PC-3 (cell line): ENCODE measurements at regions not wholly inside any gene's neighbourhood (a gene's known extent, or its start where the extent isn't known, plus 50 kb on each side); places are given as distances from the start of the nearest gene placed in this dataset.

ENCODE experiments used
- ATAC-seq: fragments of 200-7000 bp; cut with Tn5 transposase; 2 replicates; pipeline ENCODE4 v1.9.1; 2020; ENCODE audit warnings: mild to moderate bottlenecking, moderate library complexity
- BruUV-seq: library from RNA; stranded (reverse); fragments of 400-500 nt; replicated peaks from 2 replicates; lab custom pipeline; 2021; lab: Mats Ljungman, UMichigan
- CTCF ChIA-PET: fragments of 300-600 bp; sonication (Branson Sonifier 250); formaldehyde crosslinking; loops from one replicate; lab custom pipeline; 2022; ENCODE audit warnings: antibody characterized with exemption; lab: Charles Lee
- POLR2A ChIA-PET: fragments of 300-600 bp; sonication (Branson Sonifier 250); formaldehyde crosslinking; loops from one replicate; lab custom pipeline; 2022; ENCODE audit warnings: antibody characterized with exemption; ENCODE audit not compliant: unreplicated experiment; lab: Charles Lee
- DNase-seq: peaks from one replicate; pipeline ENCODE4 v3.0.0-alpha.2; 2015
- H2AFZ ChIP-seq: fragments of 300-600 bp; sonication (generic); 2 replicates; pipeline ENCODE4 v1.6.0; 2016; ENCODE audit warnings: antibody characterized with exemption, low read length
- H3F3A ChIP-seq: fragments of 300-600 bp; sonication (generic); one replicate; pipeline ENCODE4 v1.6.0; 2017; ENCODE audit warnings: antibody characterized with exemption, low read length, control low read depth, mild to moderate bottlenecking; ENCODE audit not compliant: unreplicated experiment
- H3K27ac ChIP-seq: fragments of 300-600 bp; sonication (generic); 2 replicates; pipeline ENCODE4 v1.5.1; 2016; ENCODE audit warnings: mild to moderate bottlenecking, low read length
- H3K27me3 ChIP-seq: fragments of 300-600 bp; sonication (generic); 2 replicates; pipeline ENCODE4 v1.6.1; 2016; ENCODE audit warnings: low read length, mixed read lengths
- H3K36me3 ChIP-seq: fragments of 300-600 bp; sonication (generic); 2 replicates; pipeline ENCODE4 v1.6.1; 2016; ENCODE audit warnings: low read depth, mixed run types, low read length, mixed read lengths
- H3K4me1 ChIP-seq: fragments of 300-600 bp; sonication (generic); 2 replicates; pipeline ENCODE4 v1.5.1; 2016; ENCODE audit warnings: low read length; ENCODE audit not compliant: insufficient read depth
- H3K4me2 ChIP-seq: fragments of 300-600 bp; sonication (generic); 2 replicates; pipeline ENCODE4 v1.6.0; 2016; ENCODE audit warnings: low read length
- H3K4me3 ChIP-seq: fragments of 300-600 bp; sonication (generic); 2 replicates; pipeline ENCODE4 v1.5.1; 2016; ENCODE audit warnings: mild to moderate bottlenecking, low read length, mixed read lengths
- H3K79me2 ChIP-seq: fragments of 300-600 bp; sonication (generic); 2 replicates; pipeline ENCODE4 v1.6.1; 2017; ENCODE audit warnings: low read length, mixed read lengths
- H3K9ac ChIP-seq: fragments of 300-600 bp; sonication (generic); 2 replicates; pipeline ENCODE4 v1.6.0; 2016; ENCODE audit warnings: mild to moderate bottlenecking, low read length
- H3K9me2 ChIP-seq: fragments of 300-600 bp; sonication (generic); replicated peaks from 2 replicates; pipeline ENCODE4 v1.6.1; 2016; ENCODE audit warnings: mixed run types, low read length, mixed read lengths
- H3K9me3 ChIP-seq: fragments of 300-600 bp; sonication (generic); 2 replicates; pipeline ENCODE4 v1.6.1; 2016; ENCODE audit warnings: low read length, mixed read lengths
- H4K20me1 ChIP-seq: fragments of 300-600 bp; sonication (generic); 2 replicates; pipeline ENCODE4 v1.6.1; 2016; ENCODE audit warnings: low read length, mixed read lengths
- EZH2 ChIP-seq: fragments of 300-600 bp; sonication (generic); IDR thresholded peaks from one replicate; pipeline ENCODE4 v1.6.1; 2017; ENCODE audit warnings: antibody characterized with exemption, mild to moderate bottlenecking, low read length; ENCODE audit not compliant: unreplicated experiment
- EZH2phosphoT487 ChIP-seq: fragments of 300-600 bp; sonication (generic); IDR thresholded peaks from 2 replicates; pipeline ENCODE4 v1.6.1; 2018; ENCODE audit warnings: mild to moderate bottlenecking, antibody characterized with exemption, low read length, borderline replicate concordance
- intact Hi-C: fragments of 100-400 bp; cut with micrococcal nuclease; formaldehyde crosslinking; loops from 2 replicates; pipeline ENCODE4 v1.9.0; 2023
- TF ChIP-seq, protein P1 (sequence below): fragments of 300-600 bp; sonication (generic); conservative IDR thresholded peaks from 2 replicates; pipeline ENCODE4 v1.5.1; 2017; ENCODE audit warnings: antibody characterized with exemption, low read depth, mild to moderate bottlenecking, low read length

DNA sequence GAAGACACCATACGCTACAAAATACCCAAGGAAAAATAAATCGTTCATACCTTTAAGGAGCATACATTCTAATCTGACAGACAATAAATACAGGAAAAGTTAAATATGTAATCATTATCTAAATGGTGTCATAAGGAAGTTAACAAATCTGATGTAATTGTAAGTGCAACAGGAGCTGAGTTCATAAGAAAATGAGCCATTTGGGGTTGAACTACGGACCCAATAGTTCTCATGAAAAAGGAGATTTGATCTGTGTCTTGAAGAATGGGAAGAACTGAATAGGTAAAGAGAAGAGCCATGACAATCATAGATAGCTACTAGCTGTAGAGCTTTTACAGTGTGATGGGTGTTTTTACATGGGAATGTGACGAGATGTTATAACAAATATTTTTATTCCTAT, 175.6 kb downstream of the ANKRD50 start:
- CTCF ChIA-PET, result no interaction called here
- no peak for DNase-seq

DNA sequence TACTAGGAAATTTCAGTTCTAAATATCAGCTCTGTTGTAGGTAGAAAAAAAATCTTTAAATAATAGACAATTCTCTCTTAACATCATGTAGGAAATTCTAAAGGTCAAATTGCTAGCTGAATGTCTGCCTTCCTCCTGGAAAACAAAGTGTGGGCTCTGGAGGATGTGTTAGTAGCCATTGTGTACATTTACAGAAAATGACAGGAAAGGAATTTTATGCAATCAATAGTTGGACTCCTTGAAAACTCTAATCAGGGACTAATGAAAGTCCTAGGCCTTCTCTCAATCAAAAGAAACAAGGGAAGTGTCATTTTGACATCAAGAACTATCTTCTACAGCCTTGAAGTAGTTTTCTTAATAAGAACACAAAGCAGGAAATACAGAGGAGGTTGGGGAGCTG, 174.6 kb downstream of the ANKRD50 start:
- Histone ChIP-seq H3K27ac (no peak overlapping the region), H3K9me2 (no peaks in the 10 kb centered on the region), H3K4me1 (no peaks in the 10 kb centered on the region), H3K4me2 (no peak overlapping the region), H2AFZ (no peak overlapping the region), H3K79me2 (no peaks in the 10 kb centered on the region), H3K36me3 (no peaks in the 10 kb centered on the region), H3F3A (no peaks in the 10 kb centered on the region), H3K9ac (no peak overlapping the region), H3K9me3 (no peaks in the 10 kb centered on the region), H4K20me1 (no peaks in the 10 kb centered on the region), H3K4me3 (no peak overlapping the region), H3K27me3 (no peaks in the 10 kb centered on the region)
- no TSS peak for BruUV-seq
- CTCF ChIA-PET, result no interaction called here
- POLR2A ChIA-PET, result no interaction called here
- intact Hi-C loops, result no loop called here
- DNase-seq (no peak), ATAC-seq (no peak)
- TF ChIP-seq EZH2, result no peak
- TF ChIP-seq, protein P1, sequence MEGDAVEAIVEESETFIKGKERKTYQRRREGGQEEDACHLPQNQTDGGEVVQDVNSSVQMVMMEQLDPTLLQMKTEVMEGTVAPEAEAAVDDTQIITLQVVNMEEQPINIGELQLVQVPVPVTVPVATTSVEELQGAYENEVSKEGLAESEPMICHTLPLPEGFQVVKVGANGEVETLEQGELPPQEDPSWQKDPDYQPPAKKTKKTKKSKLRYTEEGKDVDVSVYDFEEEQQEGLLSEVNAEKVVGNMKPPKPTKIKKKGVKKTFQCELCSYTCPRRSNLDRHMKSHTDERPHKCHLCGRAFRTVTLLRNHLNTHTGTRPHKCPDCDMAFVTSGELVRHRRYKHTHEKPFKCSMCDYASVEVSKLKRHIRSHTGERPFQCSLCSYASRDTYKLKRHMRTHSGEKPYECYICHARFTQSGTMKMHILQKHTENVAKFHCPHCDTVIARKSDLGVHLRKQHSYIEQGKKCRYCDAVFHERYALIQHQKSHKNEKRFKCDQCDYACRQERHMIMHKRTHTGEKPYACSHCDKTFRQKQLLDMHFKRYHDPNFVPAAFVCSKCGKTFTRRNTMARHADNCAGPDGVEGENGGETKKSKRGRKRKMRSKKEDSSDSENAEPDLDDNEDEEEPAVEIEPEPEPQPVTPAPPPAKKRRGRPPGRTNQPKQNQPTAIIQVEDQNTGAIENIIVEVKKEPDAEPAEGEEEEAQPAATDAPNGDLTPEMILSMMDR, result no peak
- no peak for TF ChIP-seq EZH2phosphoT487

More for the DNA sequence above, 175.6 kb downstream of the ANKRD50 start:
- Histone ChIP-seq H3K9ac (no peak overlapping the region), H2AFZ (no peak overlapping the region), H3K4me1 (no peaks in the 10 kb centered on the region), H3K9me3 (no peaks in the 10 kb centered on the region), H3K36me3 (no peaks in the 10 kb centered on the region), H3F3A (no peaks in the 10 kb centered on the region), H3K27me3 (no peaks in the 10 kb centered on the region), H4K20me1 (no peaks in the 10 kb centered on the region), H3K9me2 (no peaks in the 10 kb centered on the region), H3K79me2 (no peaks in the 10 kb centered on the region), H3K4me2 (no peak overlapping the region), H3K27ac (no peak overlapping the region), H3K4me3 (no peak overlapping the region)
- POLR2A ChIA-PET, result interaction anchor here (0.6 kb wide), 1 partner anchor 16 kb away, joined by 5 read pairs; no protein-coding TSS in a partner anchor
- ATAC-seq, result no peak
- intact Hi-C loops, result no loop called here
- TF ChIP-seq, protein P1, result no peak
- TF ChIP-seq EZH2phosphoT487 (no peak), EZH2 (no peak)
- no TSS peak for BruUV-seq

DNA sequence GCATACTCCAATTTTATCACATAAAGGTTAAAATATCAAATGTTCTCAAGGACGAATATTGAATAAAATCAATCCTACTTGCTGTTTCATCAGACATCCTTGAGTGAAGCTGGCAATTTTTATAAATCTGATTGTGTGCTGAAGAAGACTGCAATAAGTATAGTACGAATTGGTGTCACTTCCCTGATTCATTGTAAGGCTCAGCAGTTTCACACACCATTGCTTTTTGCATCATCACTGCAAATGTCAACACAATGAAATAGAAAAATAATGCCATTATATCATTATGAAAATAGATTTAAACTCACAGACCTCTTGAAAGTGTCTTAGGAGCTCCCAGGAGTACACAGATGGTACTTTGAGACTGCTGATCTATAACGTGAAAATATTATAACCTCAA, 172.5 kb downstream of the ANKRD50 start:
- intact Hi-C loops, result no loop called here
- Histone ChIP-seq H3K9ac (no peak overlapping the region), H4K20me1 (no peaks in the 10 kb centered on the region), H3F3A (no peaks in the 10 kb centered on the region), H3K36me3 (no peaks in the 10 kb centered on the region), H3K4me3 (no peak overlapping the region), H3K4me2 (no peak overlapping the region), H3K9me2 (no peaks in the 10 kb centered on the region), H3K4me1 (no peaks in the 10 kb centered on the region), H2AFZ (no peak overlapping the region), H3K27me3 (no peaks in the 10 kb centered on the region), H3K9me3 (no peaks in the 10 kb centered on the region), H3K79me2 (no peaks in the 10 kb centered on the region), H3K27ac (no peak overlapping the region)
- TF ChIP-seq EZH2 (no peak), EZH2phosphoT487 (no peak)
- TF ChIP-seq, protein P1, result no peak
- ChIA-PET CTCF (no interaction called here), POLR2A (no interaction called here)
- ATAC-seq (no peak), DNase-seq (no peak)
- BruUV-seq, result no TSS peak
